ENCODE measurements at regions not wholly inside any gene's neighbourhood (a gene's known extent, or its start where the extent isn't known, plus 50 kb on each side); places are given as distances from the start of the nearest gene placed in this dataset.

DNA sequence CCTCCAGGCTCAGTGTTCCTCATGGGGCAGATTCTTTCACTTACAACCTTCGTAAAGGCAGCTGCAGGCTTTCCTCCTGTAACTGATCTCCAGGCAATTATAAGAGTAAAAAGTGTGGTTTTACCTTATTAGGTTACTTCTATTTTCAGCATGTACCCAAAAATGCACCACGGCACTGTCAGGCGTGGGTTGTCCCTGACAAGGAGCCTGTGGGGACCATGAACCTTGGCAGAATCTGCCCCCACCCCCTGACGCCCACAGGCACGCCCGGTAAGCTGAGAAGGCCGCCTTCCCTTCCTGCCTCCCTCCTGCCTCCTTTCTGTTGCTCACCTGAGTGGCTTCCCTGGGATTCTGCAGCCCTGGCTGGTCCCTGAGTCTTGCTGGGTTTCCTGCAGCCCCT lies 1383.3 kb downstream of the TBC1D22A start:
- TF ChIP-seq, protein P1, sequence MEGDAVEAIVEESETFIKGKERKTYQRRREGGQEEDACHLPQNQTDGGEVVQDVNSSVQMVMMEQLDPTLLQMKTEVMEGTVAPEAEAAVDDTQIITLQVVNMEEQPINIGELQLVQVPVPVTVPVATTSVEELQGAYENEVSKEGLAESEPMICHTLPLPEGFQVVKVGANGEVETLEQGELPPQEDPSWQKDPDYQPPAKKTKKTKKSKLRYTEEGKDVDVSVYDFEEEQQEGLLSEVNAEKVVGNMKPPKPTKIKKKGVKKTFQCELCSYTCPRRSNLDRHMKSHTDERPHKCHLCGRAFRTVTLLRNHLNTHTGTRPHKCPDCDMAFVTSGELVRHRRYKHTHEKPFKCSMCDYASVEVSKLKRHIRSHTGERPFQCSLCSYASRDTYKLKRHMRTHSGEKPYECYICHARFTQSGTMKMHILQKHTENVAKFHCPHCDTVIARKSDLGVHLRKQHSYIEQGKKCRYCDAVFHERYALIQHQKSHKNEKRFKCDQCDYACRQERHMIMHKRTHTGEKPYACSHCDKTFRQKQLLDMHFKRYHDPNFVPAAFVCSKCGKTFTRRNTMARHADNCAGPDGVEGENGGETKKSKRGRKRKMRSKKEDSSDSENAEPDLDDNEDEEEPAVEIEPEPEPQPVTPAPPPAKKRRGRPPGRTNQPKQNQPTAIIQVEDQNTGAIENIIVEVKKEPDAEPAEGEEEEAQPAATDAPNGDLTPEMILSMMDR (tag by site-specific recombination; IDR thresholded peaks at IDR 0.05) = no peak
- TF ChIP-seq, protein P2, sequence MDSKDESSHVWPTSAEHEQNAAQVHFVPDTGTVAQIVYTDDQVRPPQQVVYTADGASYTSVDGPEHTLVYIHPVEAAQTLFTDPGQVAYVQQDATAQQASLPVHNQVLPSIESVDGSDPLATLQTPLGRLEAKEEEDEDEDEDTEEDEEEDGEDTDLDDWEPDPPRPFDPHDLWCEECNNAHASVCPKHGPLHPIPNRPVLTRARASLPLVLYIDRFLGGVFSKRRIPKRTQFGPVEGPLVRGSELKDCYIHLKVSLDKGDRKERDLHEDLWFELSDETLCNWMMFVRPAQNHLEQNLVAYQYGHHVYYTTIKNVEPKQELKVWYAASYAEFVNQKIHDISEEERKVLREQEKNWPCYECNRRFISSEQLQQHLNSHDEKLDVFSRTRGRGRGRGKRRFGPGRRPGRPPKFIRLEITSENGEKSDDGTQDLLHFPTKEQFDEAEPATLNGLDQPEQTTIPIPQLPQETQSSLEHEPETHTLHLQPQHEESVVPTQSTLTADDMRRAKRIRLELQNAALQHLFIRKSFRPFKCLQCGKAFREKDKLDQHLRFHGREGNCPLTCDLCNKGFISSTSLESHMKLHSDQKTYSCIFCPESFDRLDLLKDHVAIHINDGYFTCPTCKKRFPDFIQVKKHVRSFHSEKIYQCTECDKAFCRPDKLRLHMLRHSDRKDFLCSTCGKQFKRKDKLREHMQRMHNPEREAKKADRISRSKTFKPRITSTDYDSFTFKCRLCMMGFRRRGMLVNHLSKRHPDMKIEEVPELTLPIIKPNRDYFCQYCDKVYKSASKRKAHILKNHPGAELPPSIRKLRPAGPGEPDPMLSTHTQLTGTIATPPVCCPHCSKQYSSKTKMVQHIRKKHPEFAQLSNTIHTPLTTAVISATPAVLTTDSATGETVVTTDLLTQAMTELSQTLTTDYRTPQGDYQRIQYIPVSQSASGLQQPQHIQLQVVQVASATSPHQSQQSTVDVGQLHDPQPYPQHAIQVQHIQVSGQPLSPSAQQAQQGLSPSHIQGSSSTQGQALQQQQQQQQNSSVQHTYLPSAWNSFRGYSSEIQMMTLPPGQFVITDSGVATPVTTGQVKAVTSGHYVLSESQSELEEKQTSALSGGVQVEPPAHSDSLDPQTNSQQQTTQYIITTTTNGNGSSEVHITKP (tag by site-specific recombination; IDR thresholded peaks at IDR 0.05) = no peak
- no peak for TF ChIP-seq ZNF24 (tag by site-specific recombination; IDR thresholded peaks at IDR 0.05)
